GM18907 (cell line): ENCODE measurements at regions not wholly inside any gene's neighbourhood (a gene's known extent, or its start where the extent isn't known, plus 50 kb on each side); places are given as distances from the start of the nearest gene placed in this dataset.
"Not testable (repeated sequence)": the region's sequence is repeated elsewhere in the genome, so short reads cannot be mapped to it uniquely, and the experiment has no call there.

Experiments
- ATAC-seq: cut with Tn5 transposase; IDR thresholded peaks from one replicate; pipeline ENCODE4 v1.9.1; 2021; ENCODE audit warnings: mild to moderate bottlenecking, moderate library complexity; ENCODE audit not compliant: unreplicated experiment

DNA sequence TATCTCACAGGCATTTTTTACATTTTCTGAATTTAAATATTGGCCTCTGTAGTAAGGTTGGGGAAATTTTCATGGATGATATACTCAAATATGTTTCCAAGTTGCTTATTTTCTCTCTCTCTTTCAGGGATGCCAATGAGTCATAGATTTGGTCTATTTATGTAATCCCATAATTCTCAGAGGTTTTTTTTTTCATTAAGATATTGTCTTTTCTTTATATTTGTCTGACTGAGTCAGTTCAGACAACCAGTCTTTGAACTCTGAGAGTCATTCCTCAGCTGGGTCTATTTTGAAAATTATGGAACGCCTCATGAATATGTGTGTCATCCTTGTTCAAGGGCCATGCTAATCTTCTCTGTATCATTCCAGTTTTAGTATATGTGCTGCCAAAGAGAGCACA lies 223.2 kb downstream of the PCSK1 start:
- ATAC-seq: no peak

DNA sequence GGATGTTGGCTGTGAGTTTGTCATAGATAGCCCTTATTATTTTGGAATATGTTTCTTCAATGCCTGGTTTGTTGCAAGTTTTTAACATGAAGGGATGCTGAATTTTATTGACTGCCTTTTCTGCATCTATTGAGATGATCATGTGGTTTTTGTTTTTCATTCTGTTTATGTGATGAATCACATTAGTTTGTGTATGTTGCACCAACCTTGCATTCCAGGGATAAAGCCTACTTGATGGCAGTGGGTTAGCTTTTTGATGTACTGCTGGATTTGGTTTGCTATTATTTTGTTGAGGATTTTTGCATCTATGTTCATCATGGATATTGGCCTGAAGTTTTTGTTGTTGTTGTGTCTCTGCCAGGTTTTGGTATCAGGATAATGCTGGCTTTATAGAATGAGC lies 225.6 kb downstream of the PCSK1 start:
- ATAC-seq: no peak

DNA sequence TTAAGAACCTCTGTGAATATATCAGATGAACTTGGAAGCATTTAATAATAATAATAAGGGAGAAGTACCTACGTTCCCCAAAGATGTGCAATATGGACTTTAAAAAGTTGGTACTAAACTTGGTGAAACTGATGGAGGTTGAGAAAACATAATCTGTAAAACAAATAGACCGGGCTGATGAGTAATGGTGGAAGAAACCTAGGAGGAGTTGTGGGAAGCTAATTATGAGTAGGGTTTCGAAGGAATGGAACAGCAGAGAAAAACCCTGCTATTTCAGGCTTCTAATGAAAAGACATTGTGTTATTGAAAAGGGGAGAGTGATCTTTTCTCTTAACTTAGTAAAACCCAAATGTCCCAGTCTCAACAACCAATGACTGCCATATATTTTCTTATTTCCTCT lies 229.3 kb downstream of the PCSK1 start:
- ATAC-seq: no peak

DNA sequence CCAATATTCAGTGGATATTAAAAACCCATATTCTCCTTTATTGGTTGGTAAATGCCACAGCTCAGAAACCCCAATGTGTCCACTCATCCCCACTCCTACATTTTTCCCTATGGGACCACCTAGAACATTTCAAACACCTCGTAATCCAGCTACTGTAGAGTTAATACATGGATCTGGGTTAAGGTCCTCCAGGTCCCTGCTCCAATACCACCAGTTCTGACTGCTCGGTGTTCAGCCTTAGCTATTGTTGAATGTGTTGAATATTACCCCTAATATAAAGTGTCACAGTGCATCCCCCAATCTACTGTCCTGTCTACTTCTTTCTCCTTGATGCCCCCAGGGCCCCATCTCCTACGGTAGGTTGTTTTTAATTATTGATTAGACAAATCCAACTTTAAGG lies 231.5 kb downstream of the PCSK1 start:
- no peak for ATAC-seq

DNA sequence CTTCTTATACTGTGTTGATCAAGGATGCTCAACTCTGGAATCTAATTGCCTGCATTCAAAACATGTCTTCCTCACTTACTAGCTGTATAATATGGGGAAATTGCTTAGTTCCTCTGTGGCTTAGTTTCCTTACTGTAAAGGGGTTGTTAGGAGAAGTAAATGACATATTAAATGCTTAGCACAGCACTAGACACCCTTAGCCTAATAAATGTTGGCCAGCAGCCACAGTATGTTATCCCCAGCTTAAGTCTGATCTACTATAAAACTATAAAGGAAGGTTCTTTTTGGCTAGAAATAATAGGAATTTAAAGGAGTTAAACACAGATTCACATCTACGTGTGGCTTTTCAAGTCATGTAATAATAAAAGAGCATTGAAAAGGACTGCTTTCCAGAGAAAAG lies 232.4 kb downstream of the PCSK1 start:
- no peak for ATAC-seq

DNA sequence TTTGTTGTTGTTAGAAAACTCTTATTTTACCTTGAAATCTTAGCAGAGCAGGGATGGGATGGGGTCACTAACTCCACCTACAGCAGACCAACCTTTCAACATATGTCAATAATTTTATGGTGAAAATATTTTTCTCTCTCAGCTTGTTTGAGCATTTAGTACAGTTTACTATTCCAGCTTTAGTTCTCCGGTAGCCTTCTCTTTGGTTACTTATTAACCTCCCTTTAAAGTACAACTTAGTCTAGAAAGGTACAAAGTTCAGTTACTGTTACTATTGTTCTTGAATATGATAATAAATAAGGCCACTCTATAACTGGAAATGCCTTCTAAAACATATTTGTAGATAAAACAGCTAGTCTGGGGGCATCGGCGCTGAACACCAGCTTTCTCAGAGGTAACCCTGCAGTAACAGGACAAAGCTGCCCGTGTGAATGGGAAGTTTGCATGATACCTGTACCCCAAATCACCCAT lies 233.3 kb downstream of the PCSK1 start:
- no peak for ATAC-seq

DNA sequence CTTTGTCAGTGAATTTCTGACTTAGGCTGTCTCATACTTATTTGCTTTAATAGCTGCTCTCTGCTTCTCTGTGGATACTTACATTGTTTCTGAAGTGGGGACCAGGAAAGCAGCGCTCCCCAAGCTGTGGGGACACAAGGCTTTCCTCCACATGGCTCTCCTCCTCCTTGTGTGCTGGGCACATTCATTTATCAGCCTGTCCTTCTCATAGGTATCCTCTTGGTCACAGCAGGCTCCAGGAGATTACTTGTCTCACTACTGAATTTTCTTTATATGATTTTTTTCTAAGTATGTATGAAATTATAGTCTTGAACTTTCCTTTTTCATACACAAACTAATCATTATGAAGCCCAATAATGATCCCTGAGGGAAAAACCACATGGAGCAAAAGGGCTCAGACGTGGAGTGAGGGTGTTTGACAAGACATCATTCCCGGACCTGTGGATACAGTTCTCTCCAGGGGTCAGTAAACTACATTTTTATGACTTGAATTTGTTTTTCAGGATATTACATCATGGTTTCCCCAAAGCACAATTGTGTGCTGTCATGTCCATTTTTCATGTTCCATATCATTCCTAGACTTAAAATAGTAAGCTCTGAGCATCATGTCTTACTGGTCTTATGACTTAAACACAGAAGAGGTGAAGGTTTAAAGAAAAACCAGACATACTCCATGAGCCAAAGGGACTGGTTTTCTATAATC lies 234.5 kb downstream of the PCSK1 start:
- ATAC-seq: no peak

DNA sequence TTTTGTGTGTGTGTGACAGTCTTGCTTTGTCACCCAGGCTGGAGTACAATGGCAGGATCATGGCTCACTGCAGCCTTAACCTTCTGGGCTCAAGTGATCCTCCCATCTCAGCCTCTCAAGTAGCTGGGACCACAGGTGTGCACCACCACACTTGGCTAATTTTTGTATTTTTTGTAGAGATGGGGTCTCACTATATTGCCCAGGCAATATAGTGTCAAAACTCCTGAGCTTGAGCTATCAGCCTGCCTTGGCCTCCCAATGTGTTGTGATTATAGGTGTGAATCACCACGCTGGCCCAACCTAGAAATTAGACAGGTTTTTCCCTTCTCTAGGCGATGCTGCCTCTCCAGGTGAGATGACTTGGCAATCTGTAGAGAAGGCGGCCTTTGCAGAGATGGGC lies 235.3 kb downstream of the PCSK1 start:
- ATAC-seq: not testable (repeated sequence)

DNA sequence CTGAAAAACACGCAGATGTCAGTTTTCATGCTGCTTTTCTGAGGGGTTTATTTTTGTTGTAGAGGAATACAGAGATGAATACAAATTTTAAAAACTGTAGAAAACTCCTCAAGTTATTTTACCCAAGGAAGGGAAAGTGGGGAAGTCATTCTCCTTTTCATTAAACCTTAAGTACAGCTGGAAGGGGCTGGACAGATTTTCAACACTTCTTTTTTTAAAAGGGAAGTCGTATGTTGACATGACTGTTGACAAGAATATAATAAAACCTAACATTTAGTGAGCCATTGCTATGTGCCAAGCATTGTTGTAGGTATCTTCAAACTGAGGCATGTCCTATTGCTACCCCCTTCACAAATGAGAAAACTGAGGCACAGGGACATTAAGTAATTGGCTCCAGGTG lies 235.7 kb upstream of the ELL2 start:
- ATAC-seq: no peak

DNA sequence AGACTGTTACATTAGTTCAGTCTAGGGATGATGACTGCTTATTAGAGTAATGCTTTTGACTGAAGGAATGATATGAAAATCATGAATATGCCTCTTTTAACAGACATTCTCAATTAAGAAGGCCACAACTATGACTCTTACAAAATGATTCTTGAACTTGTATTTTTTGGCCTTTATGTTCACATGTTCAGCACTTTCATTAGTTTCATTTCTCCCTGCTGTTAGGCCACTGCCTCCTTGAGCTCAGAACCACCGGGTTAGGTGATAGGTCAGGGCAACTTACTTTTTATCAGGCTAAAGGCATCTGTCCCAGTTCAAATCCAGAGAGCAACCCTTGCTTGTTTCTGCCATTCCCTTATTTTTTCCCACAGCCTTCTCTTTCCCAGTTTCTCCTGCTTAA lies 235.2 kb upstream of the ELL2 start:
- ATAC-seq: no peak

DNA sequence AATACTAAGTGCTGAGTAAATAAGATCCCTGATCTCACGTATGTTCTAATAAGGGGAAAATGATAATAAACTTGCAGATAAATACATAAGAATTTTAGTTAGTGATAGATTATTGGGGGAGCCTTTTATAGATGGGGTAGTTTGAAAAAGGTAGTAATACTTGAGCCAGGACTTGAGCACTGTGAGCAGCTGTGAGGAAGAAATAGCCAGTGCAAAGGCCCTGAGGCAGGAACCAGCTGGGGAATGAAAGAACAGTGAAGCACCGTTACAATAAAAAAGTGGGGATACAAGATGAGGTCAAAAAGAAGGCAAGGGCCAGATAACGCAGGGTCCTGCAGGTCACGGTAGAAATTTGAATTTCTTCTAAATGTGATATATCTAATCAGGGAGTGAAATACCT lies 234.8 kb upstream of the ELL2 start:
- ATAC-seq: no peak

DNA sequence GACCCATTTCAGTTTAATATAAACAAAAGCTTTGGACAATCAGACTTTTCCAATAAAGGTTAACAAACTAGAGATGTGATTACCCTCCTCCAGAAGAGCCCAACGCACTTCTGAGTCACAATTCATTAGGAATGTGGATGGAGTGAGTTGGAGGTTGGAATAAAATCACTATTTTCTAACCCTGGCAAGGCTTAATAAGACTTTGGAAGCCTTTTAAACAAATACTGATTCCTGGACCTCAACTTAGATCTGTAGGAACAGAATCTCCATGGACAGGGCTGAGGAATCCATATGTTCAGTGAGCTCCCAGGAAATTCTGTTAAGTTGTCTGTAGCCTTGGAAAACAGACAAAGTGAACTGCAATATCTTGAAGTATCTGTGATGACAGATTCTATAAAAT lies 233.5 kb upstream of the ELL2 start:
- ATAC-seq: no peak

DNA sequence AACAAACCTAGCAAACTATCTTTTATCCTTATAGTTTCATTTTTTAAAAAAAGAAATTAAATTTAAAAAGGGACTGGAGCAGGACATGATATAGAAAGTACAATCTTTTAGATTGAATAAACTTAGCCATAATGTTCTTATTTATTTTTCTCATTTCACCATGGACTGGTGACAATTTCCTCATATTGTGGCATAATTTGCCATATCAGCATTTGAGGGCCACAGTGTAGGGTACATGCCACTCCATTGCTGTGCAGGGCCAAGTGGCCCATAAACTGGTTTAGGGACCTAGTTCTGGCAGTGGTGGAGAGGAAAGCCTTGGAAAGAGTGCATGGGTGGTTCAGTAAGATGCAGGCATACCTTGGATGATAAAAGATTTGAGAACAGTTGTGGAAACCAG lies 232.9 kb upstream of the ELL2 start:
- ATAC-seq: no peak

DNA sequence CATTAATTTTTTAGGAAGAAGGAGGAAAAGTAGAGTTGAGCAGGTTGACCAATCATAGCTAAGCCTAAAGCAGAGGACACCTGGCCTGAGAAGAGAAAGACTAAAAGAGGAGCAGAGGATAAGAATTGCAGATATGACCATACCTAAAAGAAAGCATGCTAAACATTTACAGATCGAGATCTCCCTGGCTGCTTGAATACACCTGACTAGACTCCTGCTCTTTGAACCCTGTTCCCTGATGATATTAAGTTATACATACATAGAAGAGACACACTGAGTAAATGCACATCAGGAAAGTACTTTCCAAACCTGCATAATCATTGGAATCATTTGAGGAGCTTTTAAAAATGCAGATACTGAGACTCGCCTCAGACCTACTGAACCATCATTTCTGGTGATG lies 232.3 kb upstream of the ELL2 start:
- no peak for ATAC-seq

DNA sequence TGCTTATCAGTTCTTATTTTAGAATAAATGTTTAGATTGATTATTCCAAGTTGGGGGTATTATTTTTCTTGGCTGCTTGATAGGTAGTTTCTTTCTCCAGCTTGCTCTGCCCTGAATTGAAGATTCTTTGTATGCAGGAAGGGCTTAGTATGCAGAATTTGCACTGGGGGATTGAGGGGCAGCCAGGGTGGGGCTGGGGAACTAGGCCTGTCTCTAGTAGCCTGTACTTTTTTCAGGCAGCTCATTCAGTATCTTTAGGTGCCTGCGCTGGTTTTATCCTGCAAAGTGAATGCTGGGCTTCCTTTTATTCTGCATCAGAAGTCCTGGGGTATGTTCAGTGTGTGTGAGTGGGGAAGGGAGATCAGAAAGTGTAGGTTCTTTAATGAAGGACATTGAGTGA lies 228.3 kb upstream of the ELL2 start:
- ATAC-seq: no peak

DNA sequence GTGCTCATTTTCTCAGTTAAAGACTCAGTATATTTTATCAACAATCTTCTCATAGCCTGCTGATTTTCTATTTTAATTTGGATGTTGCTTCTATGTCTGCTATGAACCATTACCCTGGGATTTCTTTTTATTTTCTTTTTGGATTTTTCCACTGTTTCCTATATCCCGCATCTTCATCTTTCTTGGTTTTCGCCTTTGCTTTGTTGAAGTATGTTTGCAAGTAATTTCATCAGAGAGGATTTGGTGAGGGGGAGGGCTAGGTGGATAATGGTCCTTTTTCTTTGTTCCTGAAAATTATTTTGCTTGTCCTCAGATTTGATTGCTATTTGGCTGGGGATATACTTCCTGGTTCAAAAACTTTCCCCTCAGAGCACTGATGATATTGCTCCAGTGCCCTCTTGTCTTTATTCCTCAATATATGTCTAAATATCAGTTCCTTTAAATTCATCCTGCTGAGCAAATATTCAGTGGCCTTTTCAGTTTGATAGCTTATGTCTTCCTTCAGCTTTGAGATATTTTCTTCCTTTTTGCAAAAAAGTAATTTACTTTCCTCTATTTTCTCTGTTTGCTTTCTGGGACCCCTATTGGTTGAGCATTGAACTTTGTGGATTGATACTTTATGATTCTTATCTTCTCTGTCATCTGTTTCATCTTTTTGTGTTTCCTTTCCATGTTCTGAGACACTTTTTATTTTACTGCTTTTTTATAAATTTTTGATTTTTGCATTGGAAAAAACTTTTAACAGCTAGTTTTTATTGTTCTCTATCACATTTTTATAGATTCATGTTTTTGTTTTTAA lies 227.6 kb upstream of the ELL2 start:
- no peak for ATAC-seq

DNA sequence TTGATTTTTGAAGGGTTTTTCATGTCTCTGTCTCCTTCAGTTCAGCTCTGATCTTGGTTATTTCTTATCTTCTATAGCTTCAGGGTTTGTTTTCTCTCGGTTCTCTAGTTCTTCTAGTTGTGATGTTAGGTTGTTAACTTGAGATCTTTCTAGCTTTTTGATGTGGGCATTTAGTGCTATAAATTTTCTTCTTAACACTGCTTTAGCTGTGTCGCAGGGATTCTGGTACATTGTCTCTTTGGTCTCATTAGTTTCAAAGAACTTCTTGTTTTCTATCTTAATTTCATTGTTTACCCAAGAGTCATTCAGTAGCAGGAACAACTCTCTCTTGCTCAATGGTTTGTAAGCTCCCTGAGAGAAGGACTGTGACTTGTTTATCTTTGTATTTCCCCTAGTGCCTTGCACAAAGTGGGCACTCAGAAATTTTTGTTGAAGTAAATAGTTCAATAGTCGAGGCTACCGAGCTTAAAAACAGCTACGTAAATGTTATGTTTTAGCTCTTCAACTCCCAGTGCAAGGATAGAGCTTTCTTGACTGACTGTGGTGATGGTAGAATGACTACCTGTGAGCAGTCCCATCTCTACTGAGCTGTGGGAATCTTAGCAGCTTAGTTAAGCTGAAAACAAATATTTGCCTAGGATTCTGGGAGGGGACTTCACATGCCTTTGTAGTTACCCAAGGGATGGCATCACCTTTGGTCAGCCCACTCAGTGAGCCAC lies 225.8 kb upstream of the ELL2 start:
- ATAC-seq: no peak

DNA sequence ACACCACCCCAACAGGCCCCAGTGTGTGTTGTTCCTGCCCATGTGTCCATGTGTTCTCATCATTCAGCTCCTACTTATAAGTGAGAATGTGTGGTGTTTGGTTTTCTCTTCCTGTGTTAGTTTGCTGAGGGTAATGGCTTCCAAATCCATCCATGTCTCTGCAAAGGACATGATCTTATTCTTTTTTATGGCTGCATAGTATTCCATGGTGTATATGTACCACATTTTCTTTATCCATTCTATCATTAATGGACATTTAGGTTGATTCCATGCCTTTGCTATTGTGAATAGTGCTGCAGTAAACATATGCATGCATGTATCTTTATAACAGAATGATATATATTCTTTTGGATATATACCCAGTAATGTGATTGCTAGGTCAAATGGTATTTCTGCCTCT lies 222.9 kb upstream of the ELL2 start:
- ATAC-seq: not testable (repeated sequence)

DNA sequence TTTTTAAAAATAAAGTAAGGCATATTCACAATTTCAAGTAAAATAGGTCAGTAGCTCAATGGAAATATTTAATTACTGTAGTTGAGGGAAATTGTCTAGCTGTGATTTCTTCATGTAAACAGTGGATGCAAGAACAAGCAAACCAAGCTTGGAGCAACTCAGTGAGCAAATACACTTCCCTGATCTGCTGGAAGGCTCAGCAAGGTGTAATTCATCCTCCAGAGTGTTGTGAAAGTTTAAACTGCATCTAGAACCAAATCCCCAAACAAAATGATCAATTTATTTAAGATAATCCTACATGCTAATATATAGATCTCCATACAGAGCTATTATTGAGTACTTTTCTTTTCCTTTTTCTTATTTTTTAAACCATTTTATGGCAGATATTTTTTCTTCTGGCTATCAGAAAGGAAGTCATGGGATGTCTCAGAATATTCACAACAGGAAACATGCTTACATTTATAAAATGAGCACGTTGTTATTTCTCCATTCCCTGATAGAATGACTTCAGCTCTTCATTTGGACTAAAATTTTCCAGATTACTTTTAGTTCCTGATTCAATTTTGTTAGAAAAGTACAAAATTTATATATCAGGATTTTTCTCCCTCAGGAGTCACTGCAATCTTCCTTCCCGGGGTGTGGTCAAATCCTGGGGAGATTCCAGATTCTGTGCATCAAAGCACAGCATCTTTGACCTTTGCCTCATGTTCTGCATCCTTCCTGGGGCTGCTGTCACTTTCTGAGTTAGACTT lies 219.2 kb upstream of the ELL2 start:
- no peak for ATAC-seq

DNA sequence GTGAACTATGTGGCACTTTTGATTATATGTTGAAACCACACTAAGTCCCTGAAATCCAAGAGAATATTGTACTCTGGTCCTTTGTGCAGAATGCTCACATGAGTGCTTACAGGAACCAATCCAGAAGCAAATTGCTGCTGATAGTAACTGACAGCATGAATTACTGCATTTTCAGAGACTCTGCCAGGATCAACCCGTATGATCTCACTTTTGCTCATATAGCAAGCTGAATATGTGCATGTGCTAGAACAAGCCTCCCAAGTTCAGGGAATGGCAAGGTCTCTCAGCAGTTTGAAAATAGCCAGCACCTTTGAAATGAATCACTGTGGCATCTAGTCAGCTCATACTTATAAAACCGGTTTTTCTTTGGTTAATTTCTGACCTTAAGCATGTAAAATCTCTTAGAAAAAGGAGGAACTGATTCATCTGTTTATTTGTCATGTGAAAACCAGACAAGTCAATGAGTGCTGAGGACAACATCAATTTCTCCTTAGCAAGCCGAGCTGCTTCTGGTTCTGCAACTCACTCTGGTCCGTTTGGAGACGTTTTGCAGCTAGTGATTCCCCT lies 215.7 kb upstream of the ELL2 start:
- peak; percentile 76 for ATAC-seq

DNA sequence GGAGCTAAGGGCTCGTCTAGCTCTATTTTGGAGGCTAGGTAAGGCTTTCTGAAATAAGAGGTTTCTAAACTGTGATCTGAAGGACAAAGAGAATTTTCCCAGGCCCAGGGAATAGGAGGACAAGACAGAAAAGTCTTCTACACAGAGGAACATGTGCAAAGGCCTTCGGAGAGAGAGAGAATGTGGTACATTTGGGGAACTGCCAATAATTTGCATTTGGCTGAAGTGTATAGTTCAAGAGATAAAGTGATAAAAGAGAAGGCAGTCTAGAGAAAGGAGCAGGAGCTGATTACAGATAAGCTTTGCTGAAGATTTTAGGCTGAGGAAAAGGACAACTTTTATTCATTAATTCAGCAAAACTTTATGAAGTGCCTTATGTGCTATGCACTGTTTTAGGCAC lies 214.4 kb upstream of the ELL2 start:
- no peak for ATAC-seq
